ENCODE measurements at regions not wholly inside any gene's neighbourhood (a gene's known extent, or its start where the extent isn't known, plus 50 kb on each side); places are given as distances from the start of the nearest gene placed in this dataset.

DNA sequence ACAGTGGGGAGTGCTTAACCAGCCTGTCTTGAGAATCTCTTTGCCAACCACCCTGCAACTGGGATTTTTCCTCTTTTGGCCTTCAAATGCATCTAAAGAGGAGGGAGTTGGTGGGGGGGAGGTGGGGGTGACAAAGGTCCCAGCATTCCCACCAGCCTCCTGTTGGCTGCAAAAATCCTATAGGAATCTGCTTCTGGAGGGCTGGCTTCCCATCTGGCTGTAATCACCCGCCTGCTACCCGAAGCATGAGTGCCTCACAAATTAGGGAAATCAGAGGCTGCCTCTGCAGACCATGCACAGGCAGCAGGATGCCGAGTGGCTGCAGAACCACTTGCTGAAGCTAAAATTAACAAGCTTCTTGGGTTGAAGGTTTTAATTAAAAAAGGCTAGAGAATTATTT is 73.9 kb upstream of the WSCD2 start:
- Histone ChIP-seq H3K9me3 (ENCODE audit: insufficient read depth, low read depth, low read length) (no peaks in the 10 kb centered on the region), H3K14ac (ENCODE audit: low read length) (no peak overlapping the region), H4K8ac (ENCODE audit: low read depth, low read length) (no peak overlapping the region), H3K36me3 (ENCODE audit: control insufficient read depth in 1 of 2, insufficient read depth in 2 of 2, low read length in 2 of 2) (no peaks in the 10 kb centered on the region), H4K12ac (ENCODE audit: low read depth, low read length) (no peak overlapping the region), H3K9ac (ENCODE audit: low read length) (no peak overlapping the region), H3K18ac (ENCODE audit: low read length) (no peak overlapping the region), H3K4me1 (ENCODE audit: control insufficient read depth in 1 of 2, insufficient read depth in 2 of 2, low read length in 2 of 2) (no peaks in the 10 kb centered on the region), H3K4me3 (ENCODE audit: low read depth, low read length) (no peak overlapping the region), H3K79me1 (ENCODE audit: low read length) (no peaks in the 10 kb centered on the region), H3K4ac (ENCODE audit: low read depth, low read length) (no peak overlapping the region), H3K23ac (ENCODE audit: low read length) (no peak overlapping the region), H3K27me3 (ENCODE audit: insufficient read depth, low read length) (no peaks in the 10 kb centered on the region), H2AFZ (ENCODE audit: insufficient read depth, low read length, poor library complexity) (no peak overlapping the region), H3K4me2 (ENCODE audit: low read length) (no peak overlapping the region), H3K79me2 (ENCODE audit: control insufficient read depth, insufficient read depth, low read length, poor library complexity) (no peaks in the 10 kb centered on the region), H2BK120ac (ENCODE audit: insufficient read depth, low read length, poor library complexity) (no peak overlapping the region), H2BK12ac (ENCODE audit: low read length) (no peak overlapping the region), H3K27ac (ENCODE audit: low read depth, low read length) (no peak overlapping the region), H2BK5ac (ENCODE audit: low read depth, low read length, poor library complexity) (no peak overlapping the region), H4K91ac (ENCODE audit: low read depth, low read length) (no peak overlapping the region), H2AK5ac (ENCODE audit: low read length) (no peak overlapping the region)
- no CpG with 5 or more reads among the region's 3 CpGs for WGBS (ENCODE audit: extremely low coverage, insufficient coverage, insufficient read length)
- no peak for DNase-seq

DNA sequence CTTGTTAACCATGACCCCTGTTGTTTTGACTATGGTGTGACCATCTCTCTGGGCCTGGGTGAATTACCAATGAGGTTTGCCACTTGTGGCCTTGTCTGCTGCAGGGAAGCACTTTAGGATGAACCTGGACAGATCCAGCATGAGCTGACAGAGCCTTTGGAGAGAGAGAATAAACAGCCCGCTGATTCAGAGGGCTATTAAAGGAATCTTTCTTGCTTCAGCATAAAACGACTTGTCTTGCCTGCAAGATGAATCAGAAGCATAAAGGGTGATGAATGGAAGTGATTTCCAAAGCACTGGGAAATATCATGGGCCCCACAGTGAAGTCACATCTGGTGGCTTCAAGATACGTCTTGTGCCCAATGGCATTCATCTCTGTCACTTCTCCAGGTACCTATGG is 69.0 kb upstream of the WSCD2 start:
- no peak overlapping the region for H2BK120ac ChIP-seq (ENCODE audit: insufficient read depth, low read length, poor library complexity)
- no peak overlapping the region for H3K4ac ChIP-seq (ENCODE audit: low read depth, low read length)
- H4K12ac ChIP-seq (ENCODE audit: low read depth, low read length) = no peak overlapping the region
- H3K9me3 ChIP-seq (ENCODE audit: insufficient read depth, low read depth, low read length) = no peaks in the 10 kb centered on the region
- no peak overlapping the region for H3K4me3 ChIP-seq (ENCODE audit: low read depth, low read length)
- no peak overlapping the region for H3K14ac ChIP-seq (ENCODE audit: low read length)
- H4K8ac ChIP-seq (ENCODE audit: low read depth, low read length) = no peak overlapping the region
- no peak overlapping the region for H2AK5ac ChIP-seq (ENCODE audit: low read length)
- no peaks in the 10 kb centered on the region for H3K79me2 ChIP-seq (ENCODE audit: control insufficient read depth, insufficient read depth, low read length, poor library complexity)
- H2BK12ac ChIP-seq (ENCODE audit: low read length) = no peak overlapping the region
- no peak overlapping the region for H3K9ac ChIP-seq (ENCODE audit: low read length)
- no peak overlapping the region for H3K4me2 ChIP-seq (ENCODE audit: low read length)
- H3K27ac ChIP-seq (ENCODE audit: low read depth, low read length) = no peak overlapping the region
- no peak for DNase-seq
- H3K4me1 ChIP-seq (ENCODE audit: control insufficient read depth in 1 of 2, insufficient read depth in 2 of 2, low read length in 2 of 2) = no peaks in the 10 kb centered on the region
- no peaks in the 10 kb centered on the region for H3K79me1 ChIP-seq (ENCODE audit: low read length)
- no peak overlapping the region for H3K23ac ChIP-seq (ENCODE audit: low read length)
- no peak overlapping the region for H2BK5ac ChIP-seq (ENCODE audit: low read depth, low read length, poor library complexity)
- WGBS (ENCODE audit: extremely low coverage, insufficient coverage, insufficient read length) = no CpG with 5 or more reads among the region's 3 CpGs
- H4K91ac ChIP-seq (ENCODE audit: low read depth, low read length) = no peak overlapping the region
- no peaks in the 10 kb centered on the region for H3K27me3 ChIP-seq (ENCODE audit: insufficient read depth, low read length)
- no peak overlapping the region for H3K18ac ChIP-seq (ENCODE audit: low read length)
- H2AFZ ChIP-seq (ENCODE audit: insufficient read depth, low read length, poor library complexity) = no peak overlapping the region
- no peaks in the 10 kb centered on the region for H3K36me3 ChIP-seq (ENCODE audit: control insufficient read depth in 1 of 2, insufficient read depth in 2 of 2, low read length in 2 of 2)

DNA sequence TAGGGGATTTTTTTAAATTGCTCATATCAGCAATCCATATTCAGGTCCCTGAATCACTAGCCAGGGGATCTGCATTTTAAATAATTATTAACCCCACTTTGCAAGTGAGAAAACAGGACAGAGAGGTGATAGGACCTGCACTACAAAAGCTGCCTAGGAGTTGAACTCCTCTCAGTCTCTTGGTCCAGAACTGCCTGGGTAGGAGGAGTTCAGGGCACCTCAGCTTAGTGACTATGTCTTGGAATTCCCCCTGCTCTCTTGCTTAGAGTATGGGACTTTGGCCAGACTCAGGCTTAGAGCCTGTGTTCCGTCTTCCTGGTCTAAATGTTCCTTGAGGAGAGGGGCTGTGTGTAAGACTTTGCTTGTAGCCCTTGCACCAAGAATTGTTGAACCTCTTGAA is 68.2 kb upstream of the WSCD2 start:
- no peak overlapping the region for H2AK5ac ChIP-seq (ENCODE audit: low read length)
- H3K18ac ChIP-seq (ENCODE audit: low read length) = no peak overlapping the region
- no peak overlapping the region for H4K8ac ChIP-seq (ENCODE audit: low read depth, low read length)
- DNase-seq = no peak
- H3K4ac ChIP-seq (ENCODE audit: low read depth, low read length) = no peak overlapping the region
- no peaks in the 10 kb centered on the region for H3K79me1 ChIP-seq (ENCODE audit: low read length)
- H3K79me2 ChIP-seq (ENCODE audit: control insufficient read depth, insufficient read depth, low read length, poor library complexity) = no peaks in the 10 kb centered on the region
- H3K4me2 ChIP-seq (ENCODE audit: low read length) = no peak overlapping the region
- H4K12ac ChIP-seq (ENCODE audit: low read depth, low read length) = no peak overlapping the region
- H3K4me1 ChIP-seq (ENCODE audit: control insufficient read depth in 1 of 2, insufficient read depth in 2 of 2, low read length in 2 of 2) = no peaks in the 10 kb centered on the region
- no peak overlapping the region for H2BK5ac ChIP-seq (ENCODE audit: low read depth, low read length, poor library complexity)
- no peaks in the 10 kb centered on the region for H3K9me3 ChIP-seq (ENCODE audit: insufficient read depth, low read depth, low read length)
- H3K23ac ChIP-seq (ENCODE audit: low read length) = no peak overlapping the region
- H3K14ac ChIP-seq (ENCODE audit: low read length) = no peak overlapping the region
- no peak overlapping the region for H3K4me3 ChIP-seq (ENCODE audit: low read depth, low read length)
- no peak overlapping the region for H3K27ac ChIP-seq (ENCODE audit: low read depth, low read length)
- H3K9ac ChIP-seq (ENCODE audit: low read length) = no peak overlapping the region
- no peak overlapping the region for H2BK12ac ChIP-seq (ENCODE audit: low read length)
- no peaks in the 10 kb centered on the region for H3K27me3 ChIP-seq (ENCODE audit: insufficient read depth, low read length)
- WGBS (ENCODE audit: extremely low coverage, insufficient coverage, insufficient read length) = no CpG with 5 or more reads among the region's 1 CpG
- H3K36me3 ChIP-seq (ENCODE audit: control insufficient read depth in 1 of 2, insufficient read depth in 2 of 2, low read length in 2 of 2) = no peaks in the 10 kb centered on the region
- H2AFZ ChIP-seq (ENCODE audit: insufficient read depth, low read length, poor library complexity) = no peak overlapping the region
- H2BK120ac ChIP-seq (ENCODE audit: insufficient read depth, low read length, poor library complexity) = no peak overlapping the region
- no peak overlapping the region for H4K91ac ChIP-seq (ENCODE audit: low read depth, low read length)

DNA sequence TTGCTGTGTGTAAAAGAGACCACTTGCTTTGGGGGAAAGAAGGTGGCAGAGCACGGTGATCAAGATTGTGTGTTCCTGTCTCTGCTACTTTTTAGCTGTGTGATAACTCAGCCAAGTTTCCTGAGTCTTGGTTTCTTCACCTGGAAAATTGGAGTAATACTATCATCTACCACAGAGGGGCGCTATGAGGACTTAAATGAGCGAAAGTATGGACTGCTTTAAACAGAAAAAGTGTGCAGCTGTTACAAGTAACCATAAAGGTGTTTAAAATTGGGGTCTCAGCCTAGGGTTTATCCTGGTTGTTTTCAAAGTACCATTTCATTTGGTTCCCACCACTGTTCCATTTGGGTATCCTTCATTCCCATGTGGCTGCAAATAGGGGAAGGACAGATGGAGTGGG is 65.9 kb upstream of the WSCD2 start:
- Histone ChIP-seq H2AK5ac (ENCODE audit: low read length) (no peak overlapping the region), H3K27me3 (ENCODE audit: insufficient read depth, low read length) (no peaks in the 10 kb centered on the region), H2BK120ac (ENCODE audit: insufficient read depth, low read length, poor library complexity) (no peak overlapping the region), H2BK5ac (ENCODE audit: low read depth, low read length, poor library complexity) (no peak overlapping the region), H3K79me1 (ENCODE audit: low read length) (no peaks in the 10 kb centered on the region), H3K4me1 (ENCODE audit: control insufficient read depth in 1 of 2, insufficient read depth in 2 of 2, low read length in 2 of 2) (no peaks in the 10 kb centered on the region), H3K9me3 (ENCODE audit: insufficient read depth, low read depth, low read length) (no peaks in the 10 kb centered on the region), H3K18ac (ENCODE audit: low read length) (no peak overlapping the region), H4K12ac (ENCODE audit: low read depth, low read length) (no peak overlapping the region), H3K4me2 (ENCODE audit: low read length) (no peak overlapping the region), H3K27ac (ENCODE audit: low read depth, low read length) (no peak overlapping the region), H3K9ac (ENCODE audit: low read length) (no peak overlapping the region), H3K79me2 (ENCODE audit: control insufficient read depth, insufficient read depth, low read length, poor library complexity) (no peaks in the 10 kb centered on the region), H4K8ac (ENCODE audit: low read depth, low read length) (no peak overlapping the region), H3K36me3 (ENCODE audit: control insufficient read depth in 1 of 2, insufficient read depth in 2 of 2, low read length in 2 of 2) (no peaks in the 10 kb centered on the region), H3K4ac (ENCODE audit: low read depth, low read length) (no peak overlapping the region), H3K4me3 (ENCODE audit: low read depth, low read length) (no peak overlapping the region), H2BK12ac (ENCODE audit: low read length) (no peak overlapping the region), H3K23ac (ENCODE audit: low read length) (no peak overlapping the region), H2AFZ (ENCODE audit: insufficient read depth, low read length, poor library complexity) (no peak overlapping the region), H4K91ac (ENCODE audit: low read depth, low read length) (no peak overlapping the region), H3K14ac (ENCODE audit: low read length) (no peak overlapping the region)
- no CpG with 5 or more reads among the region's 3 CpGs for WGBS (ENCODE audit: extremely low coverage, insufficient coverage, insufficient read length)
- peak in 1 of 2 donors; percentile 13 for DNase-seq

Measured in trophoblast cell (in vitro differentiated cells and primary cell).